RWPE2 (cell line): ENCODE measurements at regions not wholly inside any gene's neighbourhood (a gene's known extent, or its start where the extent isn't known, plus 50 kb on each side); places are given as distances from the start of the nearest gene placed in this dataset.

Source experiments
- ATAC-seq: fragments of 200-7000 bp; cut with Tn5 transposase; 3 replicates; pipeline ENCODE4 v1.9.1; 2021; ENCODE audit warnings: low read depth
- DNase-seq: peaks from one replicate; pipeline ENCODE4 v3.0.0-alpha.2; 2020; ENCODE audit warnings: low spot score
- H3K27ac ChIP-seq: fragments of 450-650 bp; 2 replicates; pipeline ENCODE4 v1.5.1; 2017; ENCODE audit warnings: mild to moderate bottlenecking; ENCODE audit not compliant: poor library complexity, severe bottlenecking
- H3K27me3 ChIP-seq: fragments of 250-450 bp; sonication (Bioruptor Pico); 2 replicates; pipeline ENCODE4 v1.5.1; 2021; ENCODE audit warnings: mild to moderate bottlenecking, moderate library complexity; ENCODE audit not compliant: insufficient read depth, poor library complexity, severe bottlenecking
- H3K36me3 ChIP-seq: fragments of 250-450 bp; sonication (Bioruptor Pico); 2 replicates; pipeline ENCODE4 v1.5.1; 2020; ENCODE audit warnings: low read depth, mild to moderate bottlenecking, moderate library complexity
- H3K4me1 ChIP-seq: fragments of 250-450 bp; sonication (Bioruptor Pico); 2 replicates; pipeline ENCODE4 v1.5.1; 2021; ENCODE audit warnings: mild to moderate bottlenecking, moderate library complexity; ENCODE audit not compliant: insufficient read depth, poor library complexity, severe bottlenecking
- H3K4me3 ChIP-seq: fragments of 250-450 bp; sonication (Bioruptor Pico); 2 replicates; pipeline ENCODE4 v1.5.1; 2021; ENCODE audit warnings: mild to moderate bottlenecking, moderate library complexity; ENCODE audit not compliant: severe bottlenecking
- H3K9me3 ChIP-seq: fragments of 250-450 bp; sonication (Bioruptor Pico); 2 replicates; pipeline ENCODE4 v1.5.1; 2021; ENCODE audit warnings: mild to moderate bottlenecking, moderate library complexity; ENCODE audit not compliant: severe bottlenecking
- TF ChIP-seq, protein P1 (sequence below): fragments of 450-650 bp; IDR thresholded peaks from one replicate; pipeline ENCODE4 v1.5.1; 2017; ENCODE audit warnings: mild to moderate bottlenecking, moderate library complexity; ENCODE audit not compliant: poor library complexity, severe bottlenecking

- H3K27me3 ChIP-seq, result no peaks in the 10 kb centered on the region
- no peaks in the 10 kb centered on the region for H3K9me3 ChIP-seq
- DNase-seq, result no peak
- no peaks in the 10 kb centered on the region for H3K36me3 ChIP-seq
- peak overlapping the region; percentile 66 for H3K27ac ChIP-seq
- ATAC-seq, result no peak
- H3K4me1 ChIP-seq, result peaks cover 40% of the 10 kb centered on the region
- TF ChIP-seq, protein P1, sequence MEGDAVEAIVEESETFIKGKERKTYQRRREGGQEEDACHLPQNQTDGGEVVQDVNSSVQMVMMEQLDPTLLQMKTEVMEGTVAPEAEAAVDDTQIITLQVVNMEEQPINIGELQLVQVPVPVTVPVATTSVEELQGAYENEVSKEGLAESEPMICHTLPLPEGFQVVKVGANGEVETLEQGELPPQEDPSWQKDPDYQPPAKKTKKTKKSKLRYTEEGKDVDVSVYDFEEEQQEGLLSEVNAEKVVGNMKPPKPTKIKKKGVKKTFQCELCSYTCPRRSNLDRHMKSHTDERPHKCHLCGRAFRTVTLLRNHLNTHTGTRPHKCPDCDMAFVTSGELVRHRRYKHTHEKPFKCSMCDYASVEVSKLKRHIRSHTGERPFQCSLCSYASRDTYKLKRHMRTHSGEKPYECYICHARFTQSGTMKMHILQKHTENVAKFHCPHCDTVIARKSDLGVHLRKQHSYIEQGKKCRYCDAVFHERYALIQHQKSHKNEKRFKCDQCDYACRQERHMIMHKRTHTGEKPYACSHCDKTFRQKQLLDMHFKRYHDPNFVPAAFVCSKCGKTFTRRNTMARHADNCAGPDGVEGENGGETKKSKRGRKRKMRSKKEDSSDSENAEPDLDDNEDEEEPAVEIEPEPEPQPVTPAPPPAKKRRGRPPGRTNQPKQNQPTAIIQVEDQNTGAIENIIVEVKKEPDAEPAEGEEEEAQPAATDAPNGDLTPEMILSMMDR, result no peak
- no peak overlapping the region for H3K4me3 ChIP-seq
Measured at GRCh38 chr5:125044491-125045282, 298.2 kb upstream of the ZNF608 start.

GRCh38 chr5:125045646-125046045 lies 299.2 kb upstream of the ZNF608 start:
- Histone ChIP-seq H3K9me3 (no peaks in the 10 kb centered on the region), H3K4me1 (peaks cover 44% of the 10 kb centered on the region), H3K36me3 (no peaks in the 10 kb centered on the region), H3K4me3 (no peak overlapping the region), H3K27me3 (no peaks in the 10 kb centered on the region), H3K27ac (peak overlapping the region; percentile 66)
- DNase-seq (no peak), ATAC-seq (peak; percentile 82)
- TF ChIP-seq, protein P1, result no peak

DNA sequence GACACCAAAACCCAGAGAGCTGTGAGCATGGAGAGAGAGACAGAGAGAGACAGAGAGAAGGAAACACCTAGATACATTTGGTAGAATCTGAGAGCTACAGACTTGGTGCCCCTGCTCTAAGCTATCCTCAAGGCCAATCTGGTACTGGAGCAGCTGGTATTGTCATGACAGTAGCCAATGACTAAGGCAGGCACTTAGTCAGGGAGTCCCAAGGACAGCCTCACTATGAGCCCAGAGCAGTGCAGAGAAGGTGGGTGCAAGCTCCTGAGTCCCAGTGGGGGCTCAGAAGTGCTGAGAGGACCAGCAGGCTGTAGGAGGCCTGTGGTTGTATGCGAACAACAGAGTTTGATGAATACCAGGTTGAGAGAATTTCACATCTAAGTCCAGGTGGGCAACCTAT lies 300.4 kb upstream of the ZNF608 start:
- peaks cover 44% of the 10 kb centered on the region for H3K4me1 ChIP-seq
- TF ChIP-seq, protein P1, result no peak
- no peak for ATAC-seq
- no peak for DNase-seq
- no peak overlapping the region for H3K4me3 ChIP-seq
- no peaks in the 10 kb centered on the region for H3K27me3 ChIP-seq
- no peak overlapping the region for H3K27ac ChIP-seq
- no peaks in the 10 kb centered on the region for H3K36me3 ChIP-seq
- no peaks in the 10 kb centered on the region for H3K9me3 ChIP-seq

GRCh38 chr5:125047871-125048270 lies 301.4 kb upstream of the ZNF608 start:
- ATAC-seq (no peak), DNase-seq (no peak)
- H3K9me3 ChIP-seq, result no peaks in the 10 kb centered on the region
- no peak overlapping the region for H3K4me3 ChIP-seq
- H3K4me1 ChIP-seq, result peaks cover 42% of the 10 kb centered on the region
- H3K27ac ChIP-seq, result no peak overlapping the region
- H3K36me3 ChIP-seq, result no peaks in the 10 kb centered on the region
- TF ChIP-seq, protein P1, result no peak
- H3K27me3 ChIP-seq, result no peaks in the 10 kb centered on the region
